ENCODE measurements at regions not wholly inside any gene's neighbourhood (a gene's known extent, or its start where the extent isn't known, plus 50 kb on each side); places are given as distances from the start of the nearest gene placed in this dataset.
A peak's percentile ranks its signal among the peaks of the same experiment; 100 is the strongest.

DNA sequence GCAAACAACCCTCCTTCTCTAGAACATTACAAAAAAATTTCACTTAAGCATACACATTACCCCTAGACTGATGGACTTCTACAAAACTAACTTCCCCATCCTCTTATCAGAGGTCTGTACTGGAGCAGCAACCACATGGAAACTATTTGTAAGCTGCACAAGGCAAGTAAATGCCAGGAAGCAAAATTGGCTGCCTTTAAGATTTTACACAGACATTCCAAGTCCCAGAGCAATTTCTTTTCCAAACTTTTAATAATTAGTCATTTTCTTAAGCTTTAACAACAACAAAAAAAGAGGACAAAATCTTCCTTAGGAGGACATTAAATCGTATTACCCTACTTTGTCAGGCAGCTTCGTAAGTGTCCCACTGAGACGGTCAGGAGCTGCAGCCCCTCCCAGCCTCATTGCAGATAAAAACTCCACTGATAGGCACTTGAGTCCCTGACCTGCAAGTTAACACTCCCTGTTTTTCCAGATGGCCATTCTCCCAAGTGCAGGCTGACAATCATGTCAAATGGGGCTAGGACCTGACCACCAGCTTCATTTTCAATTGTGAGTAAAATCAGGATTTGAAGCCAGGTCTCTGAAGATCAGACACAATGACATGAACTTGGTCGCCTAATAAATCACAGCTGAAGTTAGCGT is 680.1 kb downstream of the DIAPH3 start:
- DNase-seq (ENCODE audit: low spot score), result no peak
- peak overlapping the region in 1 of 2 donors; percentile 36 for H3K27ac ChIP-seq
- H3K4me3 ChIP-seq, result peak overlapping the region; percentile 37
- TF ChIP-seq, protein P1, sequence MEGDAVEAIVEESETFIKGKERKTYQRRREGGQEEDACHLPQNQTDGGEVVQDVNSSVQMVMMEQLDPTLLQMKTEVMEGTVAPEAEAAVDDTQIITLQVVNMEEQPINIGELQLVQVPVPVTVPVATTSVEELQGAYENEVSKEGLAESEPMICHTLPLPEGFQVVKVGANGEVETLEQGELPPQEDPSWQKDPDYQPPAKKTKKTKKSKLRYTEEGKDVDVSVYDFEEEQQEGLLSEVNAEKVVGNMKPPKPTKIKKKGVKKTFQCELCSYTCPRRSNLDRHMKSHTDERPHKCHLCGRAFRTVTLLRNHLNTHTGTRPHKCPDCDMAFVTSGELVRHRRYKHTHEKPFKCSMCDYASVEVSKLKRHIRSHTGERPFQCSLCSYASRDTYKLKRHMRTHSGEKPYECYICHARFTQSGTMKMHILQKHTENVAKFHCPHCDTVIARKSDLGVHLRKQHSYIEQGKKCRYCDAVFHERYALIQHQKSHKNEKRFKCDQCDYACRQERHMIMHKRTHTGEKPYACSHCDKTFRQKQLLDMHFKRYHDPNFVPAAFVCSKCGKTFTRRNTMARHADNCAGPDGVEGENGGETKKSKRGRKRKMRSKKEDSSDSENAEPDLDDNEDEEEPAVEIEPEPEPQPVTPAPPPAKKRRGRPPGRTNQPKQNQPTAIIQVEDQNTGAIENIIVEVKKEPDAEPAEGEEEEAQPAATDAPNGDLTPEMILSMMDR (IDR thresholded peaks at IDR 0.05), result no peak

DNA sequence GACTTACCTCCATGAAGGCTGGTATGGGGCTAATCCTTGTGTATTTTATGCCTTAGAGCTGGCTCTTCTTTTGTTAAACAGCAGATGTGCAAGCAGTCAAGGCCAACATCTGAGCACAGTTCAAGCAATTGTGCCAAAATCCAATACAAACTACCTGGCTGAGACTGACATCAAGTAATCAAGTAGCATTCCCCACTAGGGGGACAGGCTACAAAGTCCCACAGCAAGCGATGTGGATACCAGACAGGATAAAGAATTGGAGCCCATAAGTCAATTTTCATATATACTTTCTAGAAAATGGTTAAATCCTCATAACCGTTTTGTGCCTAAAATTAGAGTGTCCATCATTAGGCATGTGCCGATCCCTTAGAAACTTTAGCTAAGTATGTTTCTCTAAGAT is 675.8 kb downstream of the DIAPH3 start:
- no peak for DNase-seq (ENCODE audit: low spot score)
- H3K4me3 ChIP-seq, result no peak overlapping the region
- H3K27ac ChIP-seq, result no peak overlapping the region
- TF ChIP-seq, protein P1 (IDR thresholded peaks at IDR 0.05), result no peak

DNA sequence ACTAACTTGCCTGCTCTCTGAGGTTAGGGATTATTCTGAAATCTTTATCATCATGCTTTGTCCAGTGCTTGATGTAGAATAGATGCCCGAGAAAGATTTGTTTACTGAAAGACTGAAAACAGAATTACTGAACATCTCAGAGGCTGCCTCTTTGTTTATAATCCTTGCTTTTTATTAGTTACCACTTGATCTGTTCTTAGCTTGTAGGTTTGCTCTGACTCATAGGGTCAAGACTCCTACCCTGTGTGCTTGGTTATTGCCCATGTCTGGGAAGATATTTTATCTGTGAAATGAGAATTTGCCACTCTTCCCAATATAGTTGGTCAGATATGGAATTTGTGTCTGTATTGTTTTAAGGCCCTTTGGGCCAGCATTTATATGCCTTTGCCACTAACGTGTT is 675.3 kb downstream of the DIAPH3 start:
- Histone ChIP-seq H3K4me3 (no peak overlapping the region), H3K27ac (no peak overlapping the region)
- DNase-seq (ENCODE audit: low spot score), result no peak
- TF ChIP-seq, protein P1 (IDR thresholded peaks at IDR 0.05), result no peak

DNA sequence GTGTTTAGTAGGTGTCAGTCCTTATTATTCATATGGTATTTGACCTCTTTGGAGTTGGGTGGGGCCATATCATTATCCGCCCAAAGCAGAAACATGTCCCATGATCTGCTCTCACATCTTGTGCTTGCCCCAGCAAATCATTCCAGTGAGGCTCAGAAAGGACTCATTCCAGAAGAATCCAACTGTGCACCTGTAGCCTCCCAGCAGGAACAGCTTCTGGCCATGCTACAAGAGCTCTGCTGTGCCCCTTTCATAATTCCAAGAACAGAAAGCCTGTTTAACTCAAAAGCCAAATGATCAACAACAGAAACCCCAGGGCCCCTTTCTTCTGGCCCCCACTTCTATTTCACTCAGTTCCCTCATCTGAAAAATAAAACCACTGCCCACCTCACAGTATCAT is 673.1 kb downstream of the DIAPH3 start:
- H3K27ac ChIP-seq, result no peak overlapping the region
- no peak overlapping the region for H3K4me3 ChIP-seq
- DNase-seq (ENCODE audit: low spot score), result no peak
- TF ChIP-seq, protein P1 (IDR thresholded peaks at IDR 0.05), result no peak

DNA sequence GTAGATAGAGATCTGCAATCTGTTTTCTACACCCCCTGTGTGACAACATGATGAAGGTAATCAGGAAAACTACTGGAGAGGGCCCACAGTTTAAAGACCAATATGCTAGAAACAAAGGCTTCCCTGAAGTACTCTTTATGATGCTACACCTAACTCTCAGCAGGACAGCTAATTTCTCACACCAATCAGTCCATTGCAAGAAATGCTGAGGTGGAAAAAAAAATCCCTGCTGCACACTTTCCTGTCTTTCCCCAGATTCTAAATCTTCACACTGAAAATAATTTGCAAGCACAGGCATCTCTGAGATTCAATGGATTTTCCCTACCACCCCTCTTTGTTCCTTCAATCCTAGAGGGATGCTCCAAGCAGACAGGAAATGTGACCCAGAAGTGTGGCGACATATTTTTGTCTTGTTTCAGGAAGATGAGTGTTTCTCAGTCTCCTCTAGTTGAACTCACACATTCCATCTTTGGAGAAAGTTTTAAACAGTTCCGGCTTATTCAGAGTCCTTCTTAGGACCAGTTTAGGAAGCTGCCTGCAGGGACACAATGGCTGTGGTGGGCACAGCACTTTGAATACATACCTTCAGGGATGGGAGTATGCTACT is 671.6 kb downstream of the DIAPH3 start:
- H3K27ac ChIP-seq, result no peak overlapping the region
- TF ChIP-seq, protein P1 (IDR thresholded peaks at IDR 0.05), result no peak
- DNase-seq (ENCODE audit: low spot score), result no peak
- no peak overlapping the region for H3K4me3 ChIP-seq

DNA sequence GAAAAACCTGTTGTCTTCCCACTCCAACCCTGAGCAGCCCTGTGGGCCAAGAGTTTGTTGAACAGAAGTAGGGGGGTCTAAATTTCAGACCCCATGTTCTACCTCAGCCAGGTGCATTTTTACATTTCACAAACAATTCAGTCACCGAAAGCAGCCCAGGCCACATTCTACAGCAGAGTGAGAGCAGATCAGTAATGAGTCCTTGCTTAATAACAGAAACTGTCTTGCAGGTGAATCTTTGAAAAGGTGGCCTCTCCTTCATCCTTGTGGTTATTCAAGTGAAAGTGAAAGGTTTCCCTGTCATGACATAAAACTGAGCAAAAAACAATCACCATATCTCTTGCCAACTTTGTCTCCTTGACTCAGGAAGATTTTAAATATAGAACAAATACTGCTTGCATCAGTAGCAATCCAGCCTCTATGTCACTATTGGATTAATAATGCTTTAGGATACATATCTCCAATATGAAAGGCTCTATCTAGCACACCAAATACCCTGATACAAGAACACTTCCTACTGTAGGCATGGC is 670.2 kb downstream of the DIAPH3 start:
- Histone ChIP-seq H3K4me3 (no peak overlapping the region), H3K27ac (no peak overlapping the region)
- DNase-seq (ENCODE audit: low spot score), result no peak
- TF ChIP-seq, protein P1 (IDR thresholded peaks at IDR 0.05), result no peak

DNA sequence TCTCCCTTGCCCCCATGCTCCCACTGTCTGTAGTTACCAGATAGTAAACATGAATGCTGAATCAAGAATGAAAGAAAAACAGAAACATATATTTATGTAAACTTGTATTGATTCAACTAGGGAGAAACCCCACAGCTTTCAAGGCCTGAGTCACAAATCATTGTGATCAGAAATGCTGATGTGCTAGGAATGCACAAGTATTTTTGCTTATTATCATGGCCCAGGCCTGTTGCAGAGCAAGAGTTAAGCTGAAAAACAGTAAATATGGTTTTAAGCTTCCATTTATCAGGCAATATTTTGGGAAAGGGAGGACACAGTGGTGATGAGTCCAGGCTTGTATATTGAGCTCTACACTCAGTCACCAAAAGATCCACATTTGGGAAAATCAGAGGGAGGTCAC is 669.6 kb downstream of the DIAPH3 start:
- TF ChIP-seq, protein P1 (IDR thresholded peaks at IDR 0.05), result no peak
- H3K4me3 ChIP-seq, result no peak overlapping the region
- no peak for DNase-seq (ENCODE audit: low spot score)
- H3K27ac ChIP-seq, result no peak overlapping the region
